OCI-LY3 (cell line): ENCODE measurements at regions not wholly inside any gene's neighbourhood (a gene's known extent, or its start where the extent isn't known, plus 50 kb on each side); places are given as distances from the start of the nearest gene placed in this dataset.
"Not testable (repeated sequence)": the region's sequence is repeated elsewhere in the genome, so short reads cannot be mapped to it uniquely, and the experiment has no call there.

Experiments used
- H2AFZ ChIP-seq: fragments of 200-600, 300-600 bp; shearing (Covaris generic); 2 replicates; pipeline ENCODE4 v1.6.0; 2014; ENCODE audit warnings: antibody characterized with exemption, low read depth, low read length
- H3K27ac ChIP-seq: fragments of 200-600, 300-600 bp; sonication (generic); 2 replicates; pipeline ENCODE4 v1.5.1; 2014; ENCODE audit warnings: mild to moderate bottlenecking, low read length, moderate library complexity, mixed read lengths
- H3K27me3 ChIP-seq: fragments of 200-600, 300-600 bp; sonication (generic); 2 replicates; pipeline ENCODE4 v1.6.1; 2014; ENCODE audit warnings: low read depth, low read length, mixed read lengths
- H3K36me3 ChIP-seq: fragments of 200-600, 300-600 bp; sonication (generic); replicated peaks from 2 replicates; pipeline ENCODE3; 2014; ENCODE audit warnings: low read depth, low read length, mixed read lengths
- H3K4me1 ChIP-seq: fragments of 300-600, 200-600 bp; sonication (generic); 2 replicates; pipeline ENCODE4 v1.6.1; 2014; ENCODE audit warnings: low read length, mixed read lengths
- H3K4me2 ChIP-seq: fragments of 200-600, 300-600 bp; sonication (generic); 2 replicates; pipeline ENCODE4 v1.6.1; 2014; ENCODE audit warnings: low read length, mixed read lengths
- H3K4me3 ChIP-seq: fragments of 300-600, 200-600 bp; sonication (generic); 2 replicates; pipeline ENCODE4 v1.5.1; 2014; ENCODE audit warnings: antibody characterized with exemption, mild to moderate bottlenecking, low read length, moderate library complexity
- H3K79me2 ChIP-seq: fragments of 300-600, 200-600 bp; shearing (Covaris generic); 2 replicates; pipeline ENCODE4 v1.6.1; 2014; ENCODE audit warnings: mild to moderate bottlenecking, low read length, mixed read lengths
- H3K9ac ChIP-seq: fragments of 300-600, 200-600 bp; shearing (Covaris generic); 2 replicates; pipeline ENCODE4 v1.6.0; 2014; ENCODE audit warnings: mild to moderate bottlenecking, low read length, moderate library complexity
- H3K9me3 ChIP-seq: fragments of 200-600, 300-600 bp; shearing (Covaris generic); 2 replicates; pipeline ENCODE4 v1.6.1; 2014; ENCODE audit warnings: low read length, mixed read lengths; ENCODE audit not compliant: insufficient read depth
- H4K20me1 ChIP-seq: fragments of 200-600, 300-600 bp; sonication (generic); 2 replicates; pipeline ENCODE4 v1.6.1; 2016; ENCODE audit warnings: low read length, mixed read lengths; ENCODE audit not compliant: insufficient read depth
- EZH2phosphoT487 ChIP-seq: fragments of 200-600 bp; shearing (Covaris generic); IDR thresholded peaks from 2 replicates; pipeline ENCODE4 v1.6.1; 2018; ENCODE audit warnings: antibody characterized with exemption, mixed run types, low read depth
- TF ChIP-seq, protein P1 (sequence below): fragments of 200-600, 300-600 bp; sonication (generic); IDR thresholded peaks from 2 replicates; pipeline ENCODE4 v1.5.1; 2014; ENCODE audit warnings: antibody characterized with exemption, low read length, low read depth

DNA sequence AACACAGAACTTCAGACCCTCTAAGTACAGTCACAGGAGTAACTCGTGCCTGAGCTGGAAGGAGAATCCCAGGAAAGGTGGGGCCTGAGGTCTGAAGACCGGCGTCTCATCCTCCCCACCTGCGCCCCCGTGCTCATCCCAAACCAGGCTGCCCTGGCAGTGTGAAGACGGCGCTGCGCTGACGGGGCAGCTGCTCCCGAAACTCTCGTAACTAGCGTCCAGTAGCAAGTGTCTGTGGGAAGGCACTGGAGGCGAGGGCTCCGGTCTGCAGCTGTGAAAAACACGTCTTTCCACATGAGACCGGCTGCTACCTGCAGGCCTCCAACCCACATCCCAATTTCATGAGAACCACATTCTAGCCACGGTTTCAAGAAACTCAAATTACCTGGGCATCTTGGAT is 136.6 kb upstream of the RNF32 start:
- H3K9ac ChIP-seq, result no peak overlapping the region
- H3K4me2 ChIP-seq, result no peak overlapping the region
- no peaks in the 10 kb centered on the region for H3K79me2 ChIP-seq
- H3K4me1 ChIP-seq, result no peaks in the 10 kb centered on the region
- H3K27me3 ChIP-seq, result peaks cover 11% of the 10 kb centered on the region; the same call in 1 of the 2 replicates
- no peak overlapping the region for H3K4me3 ChIP-seq
- no peaks in the 10 kb centered on the region for H3K9me3 ChIP-seq
- H4K20me1 ChIP-seq, result no peaks in the 10 kb centered on the region
- no peaks in the 10 kb centered on the region for H3K36me3 ChIP-seq
- H3K27ac ChIP-seq, result no peak overlapping the region
- no peak overlapping the region for H2AFZ ChIP-seq
- no peak for TF ChIP-seq EZH2phosphoT487
- TF ChIP-seq, protein P1, sequence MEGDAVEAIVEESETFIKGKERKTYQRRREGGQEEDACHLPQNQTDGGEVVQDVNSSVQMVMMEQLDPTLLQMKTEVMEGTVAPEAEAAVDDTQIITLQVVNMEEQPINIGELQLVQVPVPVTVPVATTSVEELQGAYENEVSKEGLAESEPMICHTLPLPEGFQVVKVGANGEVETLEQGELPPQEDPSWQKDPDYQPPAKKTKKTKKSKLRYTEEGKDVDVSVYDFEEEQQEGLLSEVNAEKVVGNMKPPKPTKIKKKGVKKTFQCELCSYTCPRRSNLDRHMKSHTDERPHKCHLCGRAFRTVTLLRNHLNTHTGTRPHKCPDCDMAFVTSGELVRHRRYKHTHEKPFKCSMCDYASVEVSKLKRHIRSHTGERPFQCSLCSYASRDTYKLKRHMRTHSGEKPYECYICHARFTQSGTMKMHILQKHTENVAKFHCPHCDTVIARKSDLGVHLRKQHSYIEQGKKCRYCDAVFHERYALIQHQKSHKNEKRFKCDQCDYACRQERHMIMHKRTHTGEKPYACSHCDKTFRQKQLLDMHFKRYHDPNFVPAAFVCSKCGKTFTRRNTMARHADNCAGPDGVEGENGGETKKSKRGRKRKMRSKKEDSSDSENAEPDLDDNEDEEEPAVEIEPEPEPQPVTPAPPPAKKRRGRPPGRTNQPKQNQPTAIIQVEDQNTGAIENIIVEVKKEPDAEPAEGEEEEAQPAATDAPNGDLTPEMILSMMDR, result no peak

DNA sequence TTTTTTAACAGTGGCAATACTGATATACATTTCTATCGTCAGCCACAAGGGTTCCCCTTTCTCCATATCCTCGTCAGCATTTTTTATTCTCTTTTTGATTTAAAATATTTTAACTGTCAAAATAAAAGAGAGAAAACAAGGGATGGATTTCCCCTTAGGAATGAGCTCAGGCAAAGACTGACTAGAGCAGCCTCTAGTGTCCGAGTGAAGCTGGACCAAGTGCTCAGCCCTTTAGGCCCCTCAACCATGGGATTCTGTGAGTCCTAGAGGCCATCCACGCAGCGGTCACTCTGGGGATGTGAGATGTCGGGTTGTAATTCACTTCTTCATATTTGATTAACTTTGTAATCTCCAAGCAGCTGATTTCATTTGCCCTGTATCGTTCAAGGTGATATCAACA is 137.4 kb upstream of the RNF32 start:
- Histone ChIP-seq H3K4me1 (no peaks in the 10 kb centered on the region), H3K4me3 (no peak overlapping the region), H3K27me3 (peaks cover 8% of the 10 kb centered on the region; the same call in 1 of the 2 replicates), H3K79me2 (no peaks in the 10 kb centered on the region), H4K20me1 (no peaks in the 10 kb centered on the region), H3K9me3 (0 out of 2 replicates have a peak, but pooled peaks cover 4% of the 10 kb centered on the region), H3K4me2 (no peak overlapping the region), H3K36me3 (no peaks in the 10 kb centered on the region), H2AFZ (no peak overlapping the region), H3K9ac (no peak overlapping the region), H3K27ac (no peak overlapping the region)
- no peak for TF ChIP-seq EZH2phosphoT487
- TF ChIP-seq, protein P1, result no peak

- not testable (repeated sequence) for H3K36me3 ChIP-seq, H4K20me1 ChIP-seq, H2AFZ ChIP-seq, H3K9me3 ChIP-seq, H3K4me2 ChIP-seq, H3K9ac ChIP-seq, H3K79me2 ChIP-seq, H3K4me3 ChIP-seq, H3K4me1 ChIP-seq, H3K27ac ChIP-seq, H3K27me3 ChIP-seq
Observed at GRCh38 chr7:156501815-156502214, 138.8 kb upstream of the RNF32 start.

GRCh38 chr7:156499247-156499881 is 141.2 kb upstream of the RNF32 start:
- no peaks in the 10 kb centered on the region for H4K20me1 ChIP-seq
- no peak overlapping the region for H3K4me2 ChIP-seq
- no peak overlapping the region for H3K4me3 ChIP-seq
- no peaks in the 10 kb centered on the region for H3K79me2 ChIP-seq
- H3K36me3 ChIP-seq, result no peaks in the 10 kb centered on the region
- no peaks in the 10 kb centered on the region for H3K4me1 ChIP-seq
- H3K27me3 ChIP-seq, result peaks cover 15% of the 10 kb centered on the region; the same call in 1 of the 2 replicates
- 0 out of 2 replicates have a peak, but pooled peaks cover 5% of the 10 kb centered on the region for H3K9me3 ChIP-seq
- no peak overlapping the region for H3K27ac ChIP-seq
- H2AFZ ChIP-seq, result no peak overlapping the region
- no peak overlapping the region for H3K9ac ChIP-seq
- TF ChIP-seq, protein P1, result no peak
- TF ChIP-seq EZH2phosphoT487, result no peak
